Mesenteric fat pad (tissue), 1 donor: ENCODE measurements at regions not wholly inside any gene's neighbourhood (a gene's known extent, or its start where the extent isn't known, plus 50 kb on each side); places are given as distances from the start of the nearest gene placed in this dataset.

ENCODE experiments used
- DNase-seq: peaks from one replicate; pipeline ENCODE4 v3.0.0-alpha.2; 2020; ENCODE audit warnings: low spot score
- donor health status: DM: yes; HTN: yes; CAD: no.

DNA sequence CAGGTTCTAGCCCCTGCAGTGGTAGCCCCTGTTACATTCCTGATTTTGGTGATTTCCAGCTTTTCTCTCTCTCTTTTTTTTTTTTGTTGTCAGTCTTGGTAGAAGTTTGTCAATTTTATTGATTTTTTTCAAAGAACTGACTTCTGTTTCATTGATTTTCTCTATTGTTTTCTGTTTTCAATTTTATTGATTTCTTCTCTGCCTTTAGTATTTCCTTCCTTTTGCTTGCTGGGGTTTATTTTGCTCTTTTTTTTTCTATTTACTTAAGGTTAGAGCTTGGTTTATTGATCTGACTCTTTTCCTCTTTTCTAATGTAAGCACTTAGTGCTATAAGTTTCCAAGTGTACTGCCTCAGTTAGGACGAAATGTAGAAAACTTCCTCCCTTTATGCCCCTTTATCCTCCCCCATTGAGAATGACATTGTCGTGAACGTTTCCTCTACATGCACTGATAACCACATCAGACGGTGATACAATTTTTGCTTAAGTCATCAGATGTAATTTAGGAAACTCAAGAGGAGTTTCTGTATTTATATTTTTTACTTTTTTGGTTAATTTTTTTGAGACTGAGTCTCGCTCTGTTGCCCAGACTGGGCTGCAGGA lies 81.1 kb upstream of the HS6ST1 start:
- DNase-seq = no peak

DNA sequence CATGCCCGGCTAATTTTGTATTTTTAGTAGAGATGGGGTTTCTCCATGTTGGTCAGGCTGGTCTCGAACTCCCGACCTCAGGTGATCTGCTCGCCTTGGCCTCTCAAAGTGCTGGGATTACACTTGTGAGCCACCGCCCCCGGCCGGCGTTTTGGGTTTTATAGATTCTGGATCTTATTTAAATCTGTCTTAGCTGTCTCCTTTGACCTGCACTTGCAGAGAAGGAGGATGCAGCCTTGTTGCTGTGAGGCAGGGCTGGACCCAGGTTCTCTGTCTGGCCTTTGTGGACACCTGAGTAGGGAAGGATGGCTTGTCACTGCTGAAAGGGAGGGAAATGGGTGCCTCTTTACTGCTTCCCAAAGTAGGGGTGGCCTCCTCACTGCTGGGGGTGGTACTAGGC lies 83.0 kb upstream of the HS6ST1 start:
- DNase-seq = peak; percentile 88

DNA sequence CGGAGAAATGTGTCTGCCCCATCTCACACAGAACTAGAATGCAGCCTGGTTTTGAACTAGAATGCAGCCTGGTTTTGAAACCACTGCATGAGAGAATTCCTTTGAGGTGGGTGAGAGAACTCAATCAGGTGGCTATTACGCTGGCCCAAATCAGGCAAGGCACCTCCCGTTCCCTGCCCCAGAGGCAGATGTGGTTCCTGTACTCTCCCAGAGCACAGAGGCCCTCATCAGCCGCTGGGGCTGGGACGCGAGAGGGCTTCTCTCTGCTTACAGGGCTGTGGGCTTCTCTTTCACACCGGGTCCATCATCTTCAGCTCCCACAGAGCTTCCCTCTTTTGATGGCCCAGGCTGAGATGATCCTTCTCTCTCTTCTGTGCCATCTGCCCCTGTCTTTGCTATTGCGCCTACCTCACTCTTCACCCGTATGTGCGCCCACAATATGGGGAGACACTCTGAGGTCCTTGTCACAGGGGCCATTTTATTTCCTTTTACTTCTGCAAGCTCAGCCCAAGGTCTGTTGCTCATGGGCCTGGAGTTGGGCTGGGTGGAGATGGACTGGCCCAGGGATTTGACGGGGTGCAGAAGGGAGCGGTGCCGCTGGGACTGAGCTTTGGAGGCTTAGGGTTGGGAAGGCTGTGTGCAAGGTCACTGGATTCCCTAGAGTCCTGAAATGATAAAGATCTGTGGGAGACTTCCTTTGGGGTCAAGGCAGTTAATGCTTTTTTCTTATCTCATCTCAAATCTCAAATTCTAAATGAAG lies 84.4 kb upstream of the HS6ST1 start:
- peak; percentile 65 for DNase-seq

DNA sequence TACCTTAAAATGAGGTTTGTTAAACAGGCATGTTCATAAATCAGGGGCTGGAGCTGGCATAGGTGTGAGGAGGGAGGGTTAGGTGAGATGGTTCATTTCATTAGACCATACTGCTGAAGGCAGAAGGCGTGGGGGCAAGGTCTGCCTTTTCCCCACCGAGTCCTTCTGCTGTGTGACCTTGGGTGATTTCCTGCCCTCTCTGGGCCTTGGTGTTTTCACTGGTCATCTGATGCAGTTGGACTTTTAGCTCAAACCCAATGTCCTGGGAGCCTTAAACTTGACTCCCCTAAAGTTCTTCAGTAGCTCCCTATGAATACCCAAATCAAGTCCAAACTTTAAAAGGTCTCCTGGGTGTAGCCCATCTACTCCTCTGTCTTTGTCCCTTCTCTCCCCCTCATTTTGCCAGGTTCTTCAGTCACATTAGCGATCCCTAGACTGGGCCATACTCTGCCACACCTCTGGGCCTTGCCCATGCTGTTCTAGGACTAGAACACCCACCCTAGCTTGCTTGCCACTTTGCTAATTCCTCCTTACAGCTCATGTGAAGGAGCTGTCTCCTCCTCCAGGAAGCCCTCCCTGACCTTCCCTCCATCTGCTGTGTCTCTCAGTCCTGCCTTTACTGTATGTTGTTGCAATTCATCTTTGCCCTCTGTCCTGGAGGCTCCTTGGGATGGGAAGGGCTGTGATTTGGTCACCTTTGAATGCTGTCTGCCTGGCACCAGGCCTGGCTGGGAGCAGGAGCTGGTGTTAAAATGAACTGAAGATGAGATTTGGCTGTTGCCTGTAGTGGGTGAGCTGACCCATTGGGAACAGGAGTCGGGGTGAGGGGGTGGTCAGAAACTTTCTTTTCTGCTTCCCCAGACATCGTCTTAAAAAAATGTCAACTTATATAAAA lies 85.4 kb upstream of the HS6ST1 start:
- DNase-seq = peak; percentile 60

DNA sequence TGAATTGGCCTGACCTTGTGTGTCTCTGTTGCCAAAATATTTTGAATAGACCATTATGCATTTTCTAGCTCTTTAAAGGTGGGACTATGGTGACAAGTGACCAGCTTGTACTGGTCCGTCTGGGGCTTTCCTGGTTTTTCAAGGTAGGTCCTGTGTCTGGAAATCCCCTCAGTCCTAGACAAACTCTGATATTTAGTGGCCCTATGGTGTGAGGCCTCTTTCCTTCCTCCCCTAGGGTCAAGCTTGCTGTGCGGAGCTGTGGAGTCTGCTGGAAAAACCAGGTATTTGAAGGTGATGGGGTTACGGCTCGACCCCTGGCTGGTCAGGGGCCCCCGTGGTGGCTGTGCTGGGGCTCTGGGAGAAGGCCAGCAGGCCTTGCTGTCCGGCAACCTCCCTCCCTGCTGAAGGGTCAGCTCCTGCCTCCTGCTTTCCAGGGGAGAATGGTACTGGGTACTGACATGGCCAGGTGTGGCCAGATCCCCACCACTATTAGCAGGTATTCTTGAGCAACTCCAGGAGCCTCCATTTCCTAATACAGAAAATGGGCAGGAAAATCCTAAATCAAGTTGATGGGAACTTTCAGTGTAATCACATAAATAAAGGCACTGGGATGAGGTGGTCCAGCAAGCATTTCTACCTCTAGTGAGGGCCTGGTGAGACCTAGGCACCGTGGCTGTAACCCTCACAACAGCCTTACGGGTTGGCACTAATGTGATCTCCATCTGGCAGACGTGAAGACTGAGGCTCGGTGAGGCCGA lies 86.2 kb upstream of the HS6ST1 start:
- peak; percentile 51 for DNase-seq

DNA sequence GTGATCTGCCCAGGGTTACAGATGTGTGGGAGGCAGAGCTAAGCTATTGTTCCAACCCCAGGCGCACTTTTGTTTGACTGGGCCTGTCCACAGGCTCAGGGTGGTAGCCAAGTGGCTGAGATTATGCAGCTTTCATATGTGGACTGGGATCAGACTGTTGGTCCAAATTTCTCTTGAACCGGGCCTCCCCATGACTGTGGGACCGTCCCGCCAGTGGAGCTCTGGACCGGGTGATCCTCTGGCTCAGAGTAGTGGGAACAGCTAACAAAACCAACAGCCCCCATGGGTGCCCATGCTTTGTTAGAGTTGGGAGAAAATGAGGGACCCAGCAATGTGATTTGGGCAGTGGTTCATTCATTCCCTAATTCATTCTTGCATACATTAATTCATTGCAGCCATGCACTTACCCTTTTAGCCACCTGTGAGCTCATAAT lies 86.8 kb upstream of the HS6ST1 start:
- peak; percentile 67 for DNase-seq

DNA sequence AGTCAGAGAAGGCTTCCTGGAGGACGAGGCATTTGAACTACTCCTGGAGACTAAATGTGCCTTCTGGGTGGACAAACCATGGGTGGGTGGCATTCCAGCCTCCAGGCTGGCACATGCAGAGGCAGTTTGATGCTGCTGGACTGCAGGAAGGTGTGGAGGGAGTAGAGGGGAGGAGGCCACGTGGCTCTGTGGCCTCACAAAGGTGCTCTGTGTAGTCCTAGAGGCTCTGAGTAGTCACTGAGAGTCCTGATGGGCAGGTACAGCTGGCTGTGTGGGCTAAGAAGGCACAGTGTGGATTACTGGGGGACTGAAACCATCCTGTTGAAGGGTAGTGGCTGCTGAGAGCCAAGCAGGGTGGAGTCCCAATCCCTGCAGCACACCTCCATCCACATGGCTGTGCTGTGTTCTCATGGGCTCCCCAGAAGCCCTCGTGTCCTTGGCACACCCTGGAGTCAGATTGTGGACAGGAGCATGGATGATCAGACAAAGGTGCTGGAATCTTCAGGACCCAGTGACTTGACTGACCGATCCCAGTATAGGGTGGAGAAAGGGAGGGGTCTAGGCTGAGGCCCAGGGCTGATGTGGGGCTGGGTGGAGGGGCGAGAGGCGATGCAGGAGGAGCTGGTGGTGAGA lies 87.4 kb upstream of the HS6ST1 start:
- DNase-seq = peak; percentile 59

DNA sequence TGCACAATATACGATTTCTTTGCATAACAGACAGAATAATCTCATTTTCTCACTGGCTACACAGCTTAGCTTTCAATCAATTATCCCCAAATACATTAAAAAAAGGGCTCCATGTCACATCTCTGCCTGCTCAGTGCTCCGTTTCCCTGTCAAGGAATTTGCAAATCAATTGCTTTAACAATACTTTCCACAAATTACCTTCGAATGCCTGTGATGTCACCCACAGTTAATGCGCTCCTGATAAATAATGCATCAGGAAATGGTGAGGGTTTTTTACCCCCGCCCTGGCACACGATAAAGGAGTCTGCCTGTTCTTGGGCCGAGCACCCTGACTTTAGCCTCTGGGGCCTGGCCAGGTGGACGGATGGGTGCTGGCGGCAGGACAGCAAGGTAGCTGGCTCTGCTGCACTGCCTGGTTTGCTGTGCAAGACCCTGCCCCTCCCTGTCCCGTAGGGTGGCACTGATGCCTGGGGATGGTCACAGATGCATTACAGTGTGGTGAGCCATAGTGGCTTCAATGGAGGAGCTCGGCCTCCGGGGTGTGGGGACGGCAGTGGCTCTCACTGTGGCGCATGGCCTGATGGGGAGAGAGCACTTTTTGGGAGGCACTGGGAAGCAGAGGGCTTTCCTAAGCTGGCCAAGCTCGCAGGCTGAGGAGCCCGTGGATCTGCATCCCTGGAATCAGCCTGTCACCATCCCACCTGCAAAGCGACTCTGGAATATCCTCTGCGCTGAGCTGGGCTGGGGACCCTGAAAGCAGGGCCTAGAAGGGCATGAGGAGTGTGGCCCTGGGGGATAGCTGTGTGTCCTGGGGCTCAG lies 88.3 kb upstream of the HS6ST1 start:
- peak; percentile 57 for DNase-seq

DNA sequence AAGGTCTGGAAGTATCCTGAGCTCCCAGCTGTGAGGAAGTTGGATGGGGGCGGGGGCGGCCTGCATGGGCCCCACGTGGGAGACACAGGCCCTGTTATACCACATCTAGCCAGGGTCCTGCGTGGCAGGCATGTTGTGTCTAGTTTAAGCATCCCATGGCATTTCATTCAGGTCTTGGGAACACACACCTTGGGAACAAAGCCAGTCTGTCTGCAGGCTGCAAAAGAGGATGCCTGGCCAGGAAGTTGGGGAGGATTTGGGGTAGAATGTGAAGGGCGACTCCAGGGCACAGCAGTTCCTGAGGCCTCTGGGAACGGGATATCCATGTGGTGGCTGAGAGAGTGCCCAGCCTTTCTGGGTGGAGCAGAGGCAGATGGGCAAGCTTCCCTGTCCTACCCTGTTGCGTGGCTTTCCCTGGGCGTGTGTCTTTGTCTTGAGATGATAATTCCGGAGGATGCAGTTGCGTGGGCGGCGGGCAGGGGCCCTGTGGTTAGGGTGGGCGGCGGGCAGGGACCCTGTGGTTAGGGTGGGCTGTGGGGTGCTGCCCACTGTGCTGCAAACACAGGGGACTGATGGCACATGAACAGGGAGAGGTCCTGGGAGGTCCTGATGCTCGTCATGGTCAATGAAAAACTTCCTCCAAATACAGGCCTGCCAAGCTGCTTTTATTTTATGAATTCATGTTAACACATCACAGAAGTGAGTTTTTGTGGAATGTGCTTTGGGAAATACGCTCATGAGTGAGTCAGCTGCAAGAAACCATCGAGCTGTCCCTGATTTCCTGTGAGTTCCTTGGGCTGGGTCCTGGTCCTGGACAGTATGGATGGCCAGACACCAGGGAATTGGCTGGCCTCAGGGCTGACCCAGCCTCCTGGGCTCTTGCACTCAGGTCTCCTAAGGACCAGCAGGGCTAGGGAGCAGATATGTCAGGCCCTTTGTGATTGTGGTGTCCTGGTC lies 90.0 kb upstream of the HS6ST1 start:
- peak; percentile 87 for DNase-seq

DNA sequence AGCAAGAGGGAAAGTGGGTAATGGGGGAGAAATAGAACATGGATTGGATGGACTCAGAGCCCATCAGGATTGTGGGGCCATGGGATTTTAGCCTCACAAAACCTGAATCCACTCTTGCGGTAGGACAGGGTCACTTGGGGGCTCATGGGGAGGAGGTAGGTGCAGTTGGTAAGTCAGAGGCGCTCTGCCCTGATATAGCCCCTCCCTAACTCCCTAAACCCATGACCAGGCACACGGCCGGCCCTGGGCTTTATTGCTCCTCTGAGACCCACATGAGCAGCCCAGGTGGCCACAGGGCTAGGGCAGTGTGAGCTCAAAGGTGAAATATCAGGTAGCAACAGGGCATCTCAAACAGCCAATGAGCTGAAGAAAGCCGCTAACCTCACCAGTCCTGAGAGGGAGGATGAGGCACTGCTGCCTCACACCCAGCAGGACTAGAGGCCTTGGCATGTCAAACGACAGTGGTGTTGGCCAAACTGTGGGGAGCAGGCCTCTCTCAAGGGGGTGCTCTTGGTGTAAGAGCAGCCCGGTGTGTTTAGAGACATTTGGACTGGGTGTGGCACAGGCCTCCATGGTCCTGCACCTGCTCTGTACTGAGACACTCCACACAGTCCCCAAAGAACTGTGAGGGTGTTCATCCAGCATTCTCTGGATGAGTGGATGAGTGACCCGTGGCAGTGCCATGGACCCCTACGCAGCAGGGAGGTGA lies 90.8 kb upstream of the HS6ST1 start:
- peak; percentile 71 for DNase-seq

DNA sequence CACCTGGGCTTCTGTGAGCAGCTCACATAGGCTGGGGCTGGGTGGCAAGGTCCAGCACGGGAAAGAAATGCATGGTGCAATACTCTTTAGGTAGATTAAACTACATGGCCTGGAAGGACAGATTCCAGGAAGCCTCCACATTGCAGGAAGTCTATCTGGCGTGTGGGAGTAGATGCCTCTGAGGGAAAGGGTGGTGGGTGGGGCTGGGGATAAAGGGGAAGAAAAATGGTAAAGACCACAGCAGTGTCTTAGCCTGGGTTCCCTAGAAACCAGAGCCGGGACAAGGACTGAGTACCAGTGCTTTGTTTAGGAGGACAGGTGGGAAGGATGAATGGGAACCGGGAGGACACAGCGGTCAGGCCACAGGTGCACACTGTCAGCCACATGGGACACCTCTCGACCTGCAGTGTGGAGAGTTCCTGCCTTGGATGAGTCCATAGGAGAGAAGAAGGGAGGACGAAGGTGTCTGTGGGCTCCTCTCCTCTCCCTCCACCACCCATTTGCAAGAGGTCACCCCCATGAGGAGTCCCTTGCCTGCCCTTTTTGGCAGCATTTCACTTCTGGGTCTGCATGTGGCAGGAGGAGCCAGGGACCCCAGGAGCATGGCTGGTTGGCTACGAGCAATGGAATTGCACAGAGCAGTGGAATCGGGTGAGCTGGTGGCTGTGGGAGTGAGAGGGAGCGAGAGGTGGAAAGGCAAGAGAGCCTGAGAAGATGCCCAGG lies 91.5 kb upstream of the HS6ST1 start:
- peak; percentile 77 for DNase-seq

DNA sequence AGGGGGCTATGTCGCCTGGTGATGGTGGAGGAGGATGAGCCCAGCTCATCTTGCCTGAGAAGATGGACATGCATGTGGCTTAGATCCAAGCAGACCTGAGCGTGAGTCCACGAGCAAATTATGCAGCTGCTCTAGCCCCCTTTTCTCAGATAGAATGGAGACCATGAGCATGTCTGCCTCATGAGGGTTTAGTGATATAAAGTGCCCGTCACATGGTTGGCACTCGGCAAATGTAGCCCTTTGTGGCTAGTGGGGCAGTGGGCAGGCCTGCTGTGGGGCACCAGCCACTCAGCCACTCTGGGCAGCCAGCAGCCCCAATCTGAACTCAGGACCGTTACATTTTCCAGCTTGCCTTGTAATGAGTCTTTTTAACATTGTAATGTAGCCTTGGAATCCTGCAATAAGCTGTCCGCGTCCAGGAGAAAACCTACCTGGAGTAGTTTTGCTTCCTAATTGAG lies 92.1 kb upstream of the HS6ST1 start:
- DNase-seq = no peak

DNA sequence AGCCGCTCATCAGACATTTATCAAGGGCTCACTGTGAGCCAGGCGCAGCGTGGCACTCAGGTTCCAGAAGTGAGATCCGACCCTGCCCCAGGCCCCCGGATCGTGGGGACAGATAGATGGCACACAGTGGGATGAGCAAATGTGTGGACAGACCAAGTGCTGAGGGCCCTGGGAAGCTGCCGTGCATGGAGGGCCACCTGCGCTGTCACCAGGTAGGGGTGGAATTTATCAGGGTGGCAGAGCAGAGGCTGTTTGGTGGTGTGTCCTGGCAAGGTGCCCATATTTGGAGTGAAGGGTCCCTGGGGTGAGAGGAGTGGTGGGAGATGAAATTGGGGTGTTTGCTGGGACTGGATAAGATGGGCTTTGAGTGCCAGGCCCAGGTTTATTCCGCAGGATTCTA lies 92.8 kb upstream of the HS6ST1 start:
- peak; percentile 73 for DNase-seq

DNA sequence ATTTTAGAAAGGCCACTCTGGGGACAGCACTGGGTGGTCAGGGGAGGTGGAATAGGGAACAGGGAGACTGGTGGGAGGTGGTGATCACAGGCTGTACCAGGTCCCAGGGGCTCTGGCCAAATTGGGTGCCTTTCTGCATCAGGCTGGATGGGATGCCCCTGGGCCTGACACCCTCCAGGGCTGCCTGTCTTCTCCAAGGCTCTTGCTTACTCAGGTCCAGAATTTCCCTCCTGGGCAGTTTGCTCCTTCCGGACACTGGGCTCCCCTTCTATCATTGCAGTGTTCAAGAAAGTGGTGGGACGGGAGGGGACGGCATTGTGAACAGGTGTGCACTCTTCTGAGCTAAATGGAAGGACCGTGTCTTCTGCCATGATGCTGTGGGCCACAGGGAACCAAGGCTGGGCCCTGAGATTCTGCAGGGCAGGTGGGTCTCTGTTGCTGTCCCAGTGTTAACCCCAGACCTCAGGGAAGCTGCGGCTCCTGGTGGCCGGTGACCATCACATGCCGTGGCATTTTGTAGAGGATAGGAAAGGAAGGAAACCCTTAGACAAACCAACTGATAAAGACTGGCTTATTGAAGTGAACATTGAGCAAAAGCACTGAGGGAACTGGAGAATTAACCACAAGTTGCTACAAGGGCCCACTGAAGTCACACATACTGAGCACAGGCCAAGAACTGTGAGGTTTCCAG lies 93.7 kb upstream of the HS6ST1 start:
- peak; percentile 64 for DNase-seq

DNA sequence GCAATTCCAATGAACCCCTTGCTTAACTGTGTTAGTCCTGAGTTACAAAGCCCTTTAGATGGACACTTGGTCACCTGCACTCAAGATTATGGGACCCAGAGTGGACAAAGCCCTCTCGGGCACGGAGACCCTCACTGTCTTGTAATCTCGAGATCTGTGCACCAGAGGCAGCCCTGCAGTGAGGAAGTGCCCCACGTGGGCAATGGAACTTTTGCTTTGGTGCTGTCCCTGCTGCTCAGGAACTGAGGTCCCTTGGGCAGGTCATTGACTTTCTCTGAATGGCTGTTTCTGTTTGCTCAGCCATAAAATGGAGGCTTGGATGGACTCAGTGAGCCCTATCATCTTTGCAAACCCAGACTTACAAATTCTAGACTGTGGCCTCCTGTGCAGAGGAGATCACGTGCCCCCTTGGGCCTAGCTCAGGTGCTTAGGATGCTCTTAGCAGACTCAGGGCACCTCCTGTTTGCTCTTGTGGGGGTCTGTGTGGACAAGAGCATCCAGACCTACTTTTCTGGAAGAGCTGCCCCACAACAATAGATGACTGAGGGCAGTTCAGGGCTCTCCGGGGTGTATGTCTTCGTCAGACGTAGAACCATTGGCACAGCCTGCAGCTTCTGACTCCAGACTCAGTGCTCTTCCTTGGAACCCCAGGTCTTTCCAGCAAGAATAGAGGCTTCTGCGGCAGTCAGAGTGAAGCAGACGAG lies 94.5 kb upstream of the HS6ST1 start:
- peak; percentile 69 for DNase-seq

DNA sequence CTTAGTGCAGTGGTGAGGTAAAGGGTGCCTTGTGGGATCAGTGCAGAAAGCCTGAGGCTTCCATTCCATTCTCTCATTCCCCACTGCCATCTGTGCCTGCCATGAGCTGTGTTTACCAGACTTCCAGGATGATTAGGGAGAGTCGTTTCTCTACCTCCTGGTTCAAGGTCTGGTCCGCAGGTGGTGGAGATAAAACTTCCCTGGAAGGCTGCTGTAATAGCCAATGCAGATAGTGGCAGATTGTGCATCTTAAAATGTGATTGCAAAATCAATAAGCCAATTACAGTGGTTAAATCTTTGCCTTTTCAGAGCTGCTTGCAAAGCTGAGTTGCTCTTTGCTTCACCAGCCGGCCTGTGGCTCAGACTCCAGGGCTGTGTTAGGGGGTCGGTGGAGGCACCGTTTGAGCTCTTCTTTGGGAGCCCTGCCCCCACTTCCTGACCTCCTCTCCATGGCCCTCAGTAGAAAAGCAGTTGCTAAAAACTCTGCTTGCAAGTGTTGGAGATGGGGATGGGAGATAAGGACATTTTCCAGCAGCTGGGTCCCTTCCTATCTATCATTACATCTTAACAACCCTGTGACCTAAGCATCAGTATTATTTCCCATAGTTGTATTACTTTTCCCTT lies 95.2 kb upstream of the HS6ST1 start:
- no peak for DNase-seq
